HL-60 (cell line): ENCODE measurements at regions not wholly inside any gene's neighbourhood (a gene's known extent, or its start where the extent isn't known, plus 50 kb on each side); places are given as distances from the start of the nearest gene placed in this dataset.

Experiments
- DNase-seq, 2 experiments: peaks; one replicate each; pipeline ENCODE4 v3.0.0-alpha.2; 2010 to 2020; ENCODE audit warnings: low read depth in 1 of 2, low spot score in 1 of 2
- H3K27ac ChIP-seq: fragments of 250-450 bp; sonication (Bioruptor Pico); replicated peaks from 2 replicates; pipeline ENCODE4 v1.5.1; 2020; ENCODE audit warnings: mild to moderate bottlenecking, moderate library complexity
- H3K27me3 ChIP-seq: fragments of 250-450 bp; sonication (Bioruptor Pico); 2 replicates; pipeline ENCODE4 v1.5.1; 2021; ENCODE audit warnings: mild to moderate bottlenecking, moderate library complexity; ENCODE audit not compliant: insufficient read depth, poor library complexity, severe bottlenecking
- H3K4me3 ChIP-seq: replicated peaks from 2 replicates; pipeline ENCODE4 v1.5.1; 2011; ENCODE audit warnings: mild to moderate bottlenecking, control low read depth, low read length; ENCODE audit not compliant: insufficient read depth
- GABPA ChIP-seq: IDR thresholded peaks from 2 replicates; pipeline ENCODE4 v1.6.1; 2012; ENCODE audit warnings: low read depth
- POLR2AphosphoS5 ChIP-seq: IDR thresholded peaks from 2 replicates; pipeline ENCODE4 v1.6.1; 2012; ENCODE audit warnings: low read depth
- SPI1 ChIP-seq: IDR thresholded peaks from 2 replicates; pipeline ENCODE4 v1.6.1; 2012; ENCODE audit warnings: low read depth, mild to moderate bottlenecking, borderline replicate concordance
- TF ChIP-seq, protein P1 (sequence below): IDR thresholded peaks from one replicate; pipeline ENCODE4 v1.5.1; 2011; ENCODE audit warnings: low read length, control low read depth, inconsistent platforms; ENCODE audit not compliant: insufficient read depth
- TF ChIP-seq, protein P2 (sequence below): IDR thresholded peaks from 2 replicates; pipeline ENCODE4 v1.6.1; 2012; ENCODE audit warnings: low read depth; ENCODE audit not compliant: insufficient replicate concordance

DNA sequence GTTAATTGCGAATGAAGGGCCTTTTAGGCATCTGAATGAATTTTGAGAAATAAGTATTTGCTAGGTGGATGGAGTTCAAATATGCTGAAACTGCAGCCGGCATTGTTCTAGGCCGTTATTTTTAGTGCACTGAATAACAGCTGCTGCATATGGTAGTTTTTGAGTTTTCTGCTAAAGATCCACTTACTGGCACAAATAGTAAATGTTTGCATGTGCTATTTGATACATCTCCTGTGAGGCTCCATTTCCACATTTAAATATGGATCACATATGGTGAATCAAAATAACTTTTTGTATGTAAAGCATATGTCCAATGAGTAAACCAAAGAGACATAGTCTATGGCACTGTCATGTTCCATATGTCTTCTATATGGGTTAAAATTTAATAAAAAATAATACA is 56.7 kb upstream of the CNTN4 start:
- TF ChIP-seq, protein P1, sequence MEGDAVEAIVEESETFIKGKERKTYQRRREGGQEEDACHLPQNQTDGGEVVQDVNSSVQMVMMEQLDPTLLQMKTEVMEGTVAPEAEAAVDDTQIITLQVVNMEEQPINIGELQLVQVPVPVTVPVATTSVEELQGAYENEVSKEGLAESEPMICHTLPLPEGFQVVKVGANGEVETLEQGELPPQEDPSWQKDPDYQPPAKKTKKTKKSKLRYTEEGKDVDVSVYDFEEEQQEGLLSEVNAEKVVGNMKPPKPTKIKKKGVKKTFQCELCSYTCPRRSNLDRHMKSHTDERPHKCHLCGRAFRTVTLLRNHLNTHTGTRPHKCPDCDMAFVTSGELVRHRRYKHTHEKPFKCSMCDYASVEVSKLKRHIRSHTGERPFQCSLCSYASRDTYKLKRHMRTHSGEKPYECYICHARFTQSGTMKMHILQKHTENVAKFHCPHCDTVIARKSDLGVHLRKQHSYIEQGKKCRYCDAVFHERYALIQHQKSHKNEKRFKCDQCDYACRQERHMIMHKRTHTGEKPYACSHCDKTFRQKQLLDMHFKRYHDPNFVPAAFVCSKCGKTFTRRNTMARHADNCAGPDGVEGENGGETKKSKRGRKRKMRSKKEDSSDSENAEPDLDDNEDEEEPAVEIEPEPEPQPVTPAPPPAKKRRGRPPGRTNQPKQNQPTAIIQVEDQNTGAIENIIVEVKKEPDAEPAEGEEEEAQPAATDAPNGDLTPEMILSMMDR: no peak
- TF ChIP-seq GABPA: no peak
- no peak for TF ChIP-seq POLR2AphosphoS5
- TF ChIP-seq, protein P2, sequence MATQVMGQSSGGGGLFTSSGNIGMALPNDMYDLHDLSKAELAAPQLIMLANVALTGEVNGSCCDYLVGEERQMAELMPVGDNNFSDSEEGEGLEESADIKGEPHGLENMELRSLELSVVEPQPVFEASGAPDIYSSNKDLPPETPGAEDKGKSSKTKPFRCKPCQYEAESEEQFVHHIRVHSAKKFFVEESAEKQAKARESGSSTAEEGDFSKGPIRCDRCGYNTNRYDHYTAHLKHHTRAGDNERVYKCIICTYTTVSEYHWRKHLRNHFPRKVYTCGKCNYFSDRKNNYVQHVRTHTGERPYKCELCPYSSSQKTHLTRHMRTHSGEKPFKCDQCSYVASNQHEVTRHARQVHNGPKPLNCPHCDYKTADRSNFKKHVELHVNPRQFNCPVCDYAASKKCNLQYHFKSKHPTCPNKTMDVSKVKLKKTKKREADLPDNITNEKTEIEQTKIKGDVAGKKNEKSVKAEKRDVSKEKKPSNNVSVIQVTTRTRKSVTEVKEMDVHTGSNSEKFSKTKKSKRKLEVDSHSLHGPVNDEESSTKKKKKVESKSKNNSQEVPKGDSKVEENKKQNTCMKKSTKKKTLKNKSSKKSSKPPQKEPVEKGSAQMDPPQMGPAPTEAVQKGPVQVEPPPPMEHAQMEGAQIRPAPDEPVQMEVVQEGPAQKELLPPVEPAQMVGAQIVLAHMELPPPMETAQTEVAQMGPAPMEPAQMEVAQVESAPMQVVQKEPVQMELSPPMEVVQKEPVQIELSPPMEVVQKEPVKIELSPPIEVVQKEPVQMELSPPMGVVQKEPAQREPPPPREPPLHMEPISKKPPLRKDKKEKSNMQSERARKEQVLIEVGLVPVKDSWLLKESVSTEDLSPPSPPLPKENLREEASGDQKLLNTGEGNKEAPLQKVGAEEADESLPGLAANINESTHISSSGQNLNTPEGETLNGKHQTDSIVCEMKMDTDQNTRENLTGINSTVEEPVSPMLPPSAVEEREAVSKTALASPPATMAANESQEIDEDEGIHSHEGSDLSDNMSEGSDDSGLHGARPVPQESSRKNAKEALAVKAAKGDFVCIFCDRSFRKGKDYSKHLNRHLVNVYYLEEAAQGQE: no peak
- no peak for TF ChIP-seq SPI1
- Histone ChIP-seq H3K4me3 (no peak overlapping the region), H3K27ac (no peak overlapping the region), H3K27me3 (no peaks in the 10 kb centered on the region)
- no peak for DNase-seq
